Peyer's patch (tissue), 4 donors: ENCODE measurements at regions not wholly inside any gene's neighbourhood (a gene's known extent, or its start where the extent isn't known, plus 50 kb on each side); places are given as distances from the start of the nearest gene placed in this dataset.

Experiments
- POLR2A ChIP-seq, 2 donors: fragments of 450-650 bp; IDR thresholded peaks; one replicate each; pipeline ENCODE4 v1.5.1; 2017; ENCODE audit warnings: antibody characterized with exemption in 2 of 2, mild to moderate bottlenecking in 2 of 2, moderate library complexity in 2 of 2
- TF ChIP-seq, protein P1 (sequence below), 6 experiments: fragments of 450-650 bp in 4 of 6; fragments of 200-600 bp in 2 of 6; sonication (generic) in 1 of 6; IDR thresholded peaks; one replicate each; pipeline ENCODE4 v1.5.1; 2017 to 2019; ENCODE audit warnings: antibody characterized with exemption in 6 of 6, mild to moderate bottlenecking in 3 of 6, moderate library complexity in 1 of 6

GRCh38 chrX:146906166-146906565 is 91.6 kb upstream of the CXorf51A start:
- TF ChIP-seq, protein P1, sequence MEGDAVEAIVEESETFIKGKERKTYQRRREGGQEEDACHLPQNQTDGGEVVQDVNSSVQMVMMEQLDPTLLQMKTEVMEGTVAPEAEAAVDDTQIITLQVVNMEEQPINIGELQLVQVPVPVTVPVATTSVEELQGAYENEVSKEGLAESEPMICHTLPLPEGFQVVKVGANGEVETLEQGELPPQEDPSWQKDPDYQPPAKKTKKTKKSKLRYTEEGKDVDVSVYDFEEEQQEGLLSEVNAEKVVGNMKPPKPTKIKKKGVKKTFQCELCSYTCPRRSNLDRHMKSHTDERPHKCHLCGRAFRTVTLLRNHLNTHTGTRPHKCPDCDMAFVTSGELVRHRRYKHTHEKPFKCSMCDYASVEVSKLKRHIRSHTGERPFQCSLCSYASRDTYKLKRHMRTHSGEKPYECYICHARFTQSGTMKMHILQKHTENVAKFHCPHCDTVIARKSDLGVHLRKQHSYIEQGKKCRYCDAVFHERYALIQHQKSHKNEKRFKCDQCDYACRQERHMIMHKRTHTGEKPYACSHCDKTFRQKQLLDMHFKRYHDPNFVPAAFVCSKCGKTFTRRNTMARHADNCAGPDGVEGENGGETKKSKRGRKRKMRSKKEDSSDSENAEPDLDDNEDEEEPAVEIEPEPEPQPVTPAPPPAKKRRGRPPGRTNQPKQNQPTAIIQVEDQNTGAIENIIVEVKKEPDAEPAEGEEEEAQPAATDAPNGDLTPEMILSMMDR (IDR thresholded peaks at IDR 0.05), result no peak
- TF ChIP-seq POLR2A (IDR thresholded peaks at IDR 0.05), result no peak
